ENCODE measurements at regions not wholly inside any gene's neighbourhood (a gene's known extent, or its start where the extent isn't known, plus 50 kb on each side); places are given as distances from the start of the nearest gene placed in this dataset.

DNA sequence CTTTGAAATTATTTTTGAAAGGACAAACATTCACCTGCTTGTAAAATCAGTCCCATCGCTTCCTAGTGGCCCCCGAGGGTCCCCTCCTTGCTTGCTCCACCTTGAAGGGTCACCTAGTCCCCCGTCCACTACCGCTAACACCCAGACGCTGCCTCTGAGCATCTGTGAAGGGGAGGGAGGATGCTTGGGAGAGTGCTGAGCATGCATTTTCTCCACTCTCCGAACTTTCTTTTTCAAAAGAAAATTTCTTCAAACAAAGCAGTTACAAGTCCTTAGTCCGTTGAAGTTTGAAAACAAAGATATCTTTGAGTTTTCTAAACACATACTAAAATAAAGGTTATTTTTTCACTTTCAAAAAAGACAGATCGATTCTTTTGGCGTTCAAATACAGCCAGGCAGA, 224.3 kb upstream of the ARID1B start:
- H3K36me3 ChIP-seq (ENCODE audit: control insufficient read depth in 2 of 2, extremely low read depth in 1 of 2, insufficient read depth in 2 of 2, low read length in 2 of 2) = no peaks in the 10 kb centered on the region
- FAIRE-seq (no peak), DNase-seq (ENCODE audit: low read depth, low spot score) (no peak)
- H4K20me1 ChIP-seq (ENCODE audit: control insufficient read depth, extremely low read depth, insufficient read depth, low read length) = no peaks in the 10 kb centered on the region
- no peaks in the 10 kb centered on the region for H3K79me2 ChIP-seq (ENCODE audit: control insufficient read depth, insufficient read depth, low read length)
- H3K4me1 ChIP-seq (ENCODE audit: control insufficient read depth, extremely low read depth, insufficient read depth, low read length) = no peaks in the 10 kb centered on the region
- H2AFZ ChIP-seq (ENCODE audit: control insufficient read depth, low read length) = no peak overlapping the region
- no peak overlapping the region for H3K27ac ChIP-seq (ENCODE audit: control insufficient read depth, insufficient read depth, low read length)
- no peak overlapping the region for H3K4me2 ChIP-seq (ENCODE audit: control insufficient read depth, extremely low read depth, insufficient read depth, low read depth, low read length)
- H3K27me3 ChIP-seq (ENCODE audit: control insufficient read depth, extremely low read depth, insufficient read depth, low read length) = no peaks in the 10 kb centered on the region
- no peaks in the 10 kb centered on the region for H3K9me3 ChIP-seq (ENCODE audit: control insufficient read depth, low read depth, low read length)
- H3K9ac ChIP-seq (ENCODE audit: control insufficient read depth, extremely low read depth, insufficient read depth, low read length) = no peak overlapping the region
- H3K9me1 ChIP-seq (ENCODE audit: control insufficient read depth, extremely low read depth, insufficient read depth, low read length) = no peaks in the 10 kb centered on the region
- TF ChIP-seq CTCF (optimal IDR thresholded peaks at IDR 0.05 in 1 of 3, IDR thresholded peaks at IDR 0.05 in 1 of 3, conservative IDR thresholded peaks at IDR 0.05 in 1 of 3; ENCODE audit: extremely low read depth in 1 of 3, insufficient read depth in 2 of 3, low read length in 3 of 3) = no peak
- TF ChIP-seq EZH2 (IDR thresholded peaks at IDR 0.05; ENCODE audit: low read length) = no peak
- dilution Hi-C loops (cut with MboI; ENCODE audit: extremely low pct_ligation_motif_present, low sequenced_read_pairs) = no loop called here
- H3K4me3 ChIP-seq (ENCODE audit: control insufficient read depth in 2 of 3, extremely low read depth in 1 of 3, insufficient read depth in 2 of 3, low read depth in 1 of 3, low read length in 3 of 3) = no peak overlapping the region

- dilution Hi-C loops (cut with MboI; ENCODE audit: extremely low pct_ligation_motif_present, low sequenced_read_pairs) = no loop called here
- FAIRE-seq (no peak), DNase-seq (ENCODE audit: low read depth, low spot score) (no peak)
- Histone ChIP-seq H3K4me1 (ENCODE audit: control insufficient read depth, extremely low read depth, insufficient read depth, low read length) (no peaks in the 10 kb centered on the region), H3K36me3 (ENCODE audit: control insufficient read depth in 2 of 2, extremely low read depth in 1 of 2, insufficient read depth in 2 of 2, low read length in 2 of 2) (no peaks in the 10 kb centered on the region), H3K9ac (ENCODE audit: control insufficient read depth, extremely low read depth, insufficient read depth, low read length) (no peak overlapping the region), H3K79me2 (ENCODE audit: control insufficient read depth, insufficient read depth, low read length) (no peaks in the 10 kb centered on the region), H3K4me2 (ENCODE audit: control insufficient read depth, extremely low read depth, insufficient read depth, low read depth, low read length) (no peak overlapping the region), H2AFZ (ENCODE audit: control insufficient read depth, low read length) (no peak overlapping the region), H3K9me1 (ENCODE audit: control insufficient read depth, extremely low read depth, insufficient read depth, low read length) (no peaks in the 10 kb centered on the region), H3K4me3 (ENCODE audit: control insufficient read depth in 2 of 3, extremely low read depth in 1 of 3, insufficient read depth in 2 of 3, low read depth in 1 of 3, low read length in 3 of 3) (no peak overlapping the region), H3K27me3 (ENCODE audit: control insufficient read depth, extremely low read depth, insufficient read depth, low read length) (no peaks in the 10 kb centered on the region), H3K27ac (ENCODE audit: control insufficient read depth, insufficient read depth, low read length) (no peak overlapping the region), H4K20me1 (ENCODE audit: control insufficient read depth, extremely low read depth, insufficient read depth, low read length) (no peaks in the 10 kb centered on the region), H3K9me3 (ENCODE audit: control insufficient read depth, low read depth, low read length) (no peaks in the 10 kb centered on the region)
- TF ChIP-seq CTCF (optimal IDR thresholded peaks at IDR 0.05 in 1 of 3, IDR thresholded peaks at IDR 0.05 in 1 of 3, conservative IDR thresholded peaks at IDR 0.05 in 1 of 3; ENCODE audit: extremely low read depth in 1 of 3, insufficient read depth in 2 of 3, low read length in 3 of 3) (no peak), EZH2 (IDR thresholded peaks at IDR 0.05; ENCODE audit: low read length) (no peak)
These were observed 226.2 kb upstream of the ARID1B start for GRCh38 chr6:156550949-156551348.

All from keratinocyte (primary cell).